Aorta (tissue), 5 donors: ENCODE measurements at regions not wholly inside any gene's neighbourhood (a gene's known extent, or its start where the extent isn't known, plus 50 kb on each side); places are given as distances from the start of the nearest gene placed in this dataset.

Experiments
- ATAC-seq: fragments of 200-7000 bp; cut with Tn5 transposase; one replicate; pipeline ENCODE4 v1.9.1; 2022; ENCODE audit warnings: moderate library complexity; ENCODE audit not compliant: low FRiP score
- DNase-seq, 2 donors: peaks; one replicate each; pipeline ENCODE4 v3.0.0-alpha.2; 2020
- H3K27ac ChIP-seq, 2 donors: one replicate each; pipeline ENCODE4 v1.5.1; 2013; ENCODE audit warnings: low read length in 2 of 2, mild to moderate bottlenecking in 2 of 2, moderate library complexity in 2 of 2, control low read depth in 1 of 2, inconsistent platforms in 1 of 2, low read depth in 1 of 2
- H3K27me3 ChIP-seq, 2 donors: one replicate each; pipeline ENCODE4 v1.6.1; 2013; ENCODE audit warnings: control low read depth in 1 of 2, low read length in 1 of 2, mild to moderate bottlenecking in 1 of 2, moderate library complexity in 1 of 2; ENCODE audit not compliant: insufficient read depth in 2 of 2, control insufficient read depth in 1 of 2
- H3K36me3 ChIP-seq, 2 donors: one replicate each; pipeline ENCODE4 v1.6.1; 2013; ENCODE audit warnings: control low read depth in 1 of 2, low read length in 1 of 2, mild to moderate bottlenecking in 1 of 2; ENCODE audit not compliant: insufficient read depth in 2 of 2, control insufficient read depth in 1 of 2
- H3K4me1 ChIP-seq, 2 donors: one replicate each; pipeline ENCODE4 v1.6.1; 2013; ENCODE audit warnings: low read length in 2 of 2, control low read depth in 1 of 2, mild to moderate bottlenecking in 1 of 2, moderate library complexity in 1 of 2; ENCODE audit not compliant: insufficient read depth in 2 of 2, control insufficient read depth in 1 of 2
- H3K4me3 ChIP-seq, 2 donors: one replicate each; pipeline ENCODE4 v1.5.1; 2013; ENCODE audit warnings: low read length in 2 of 2, control low read depth in 1 of 2, mild to moderate bottlenecking in 1 of 2
- H3K9me3 ChIP-seq: one replicate; pipeline ENCODE4 v1.6.1; 2013; ENCODE audit warnings: mild to moderate bottlenecking, low read length; ENCODE audit not compliant: control insufficient read depth
- WGBS, 2 donors: extraction: QIAGEN DNeasy Blood & Tissue Kit; methylation state at CpG; one replicate each; pipeline ENCODE4 v1.1.7; 2013; 5-methylcytosine and 5-hydroxymethylcytosine counted together
- intact Hi-C, 2 donors: fragments of 100-400 bp; cut with DNase I; formaldehyde crosslinking; loops; one replicate each; pipeline versions ENCODE4 v1.14.2 to v1.15.0; 2022
- donor health status: healthy with polysubstance abuse.
- donor health status: Bipolar disorder and iron deficiency.
- donor health status: DM: no; HTN: no; CAD: no.
- donor health status: DM: no; HTN: no; CAD: no.
- donor health status: DM: yes; HTN: yes; CAD: no.

DNA sequence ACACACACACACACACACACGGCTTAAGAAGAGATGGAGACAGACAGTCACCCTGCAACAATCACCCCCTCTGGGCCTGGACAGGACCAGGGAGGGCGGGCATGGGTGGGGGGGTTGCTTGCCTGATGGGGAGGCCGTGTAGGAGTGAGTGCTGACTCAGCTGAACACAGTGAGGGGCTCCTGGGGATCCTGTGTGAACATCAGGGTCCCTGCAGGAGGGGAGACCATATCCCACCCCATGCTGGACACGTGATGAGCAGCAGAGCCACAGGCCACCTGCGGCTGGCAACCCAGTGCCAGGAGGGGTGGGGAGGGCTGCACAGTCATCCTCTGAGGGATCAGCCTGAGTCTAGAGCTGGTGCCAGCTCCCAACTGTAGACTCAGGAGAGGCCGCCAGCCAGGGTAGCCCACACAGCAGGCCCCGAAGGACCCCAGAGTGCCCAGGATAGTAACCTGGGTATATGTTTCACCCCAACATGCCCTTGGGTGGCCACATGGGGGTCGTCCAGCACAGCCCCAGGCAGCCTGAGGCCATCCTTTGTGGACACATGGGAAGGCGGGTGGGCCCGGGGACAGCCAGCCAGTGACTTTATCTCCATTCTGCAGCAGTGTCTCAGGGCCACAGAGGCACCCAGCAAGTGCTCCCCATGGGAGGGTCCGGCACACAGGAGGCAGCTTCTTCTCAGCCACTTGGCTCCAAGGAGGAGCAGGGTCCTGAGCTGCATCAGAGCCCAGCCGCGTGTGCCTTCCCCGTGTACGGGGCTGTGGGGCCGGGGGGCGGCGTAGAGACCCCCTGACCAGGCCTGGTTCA is 73.7 kb upstream of the SFSWAP start:
- no peaks in the 10 kb centered on the region for H3K27me3 ChIP-seq
- H3K36me3 ChIP-seq = no peaks in the 10 kb centered on the region
- no peak overlapping the region for H3K4me3 ChIP-seq
- intact Hi-C loops = no loop called here
- 68 to 72% methylated on average over 18 of the region's 18 CpGs for WGBS, 2 donors
- H3K9me3 ChIP-seq = no peaks in the 10 kb centered on the region
- no peak for DNase-seq
- no peak overlapping the region for H3K27ac ChIP-seq
- ATAC-seq = no peak
- H3K4me1 ChIP-seq = no peaks in the 10 kb centered on the region

- 62 to 75% methylated on average over 3 of the region's 3 CpGs for WGBS, 2 donors
- ATAC-seq (no peak), DNase-seq (no peak)
- intact Hi-C loops = no loop called here
- H3K9me3 ChIP-seq = no peaks in the 10 kb centered on the region
- H3K27ac ChIP-seq = no peak overlapping the region
- no peaks in the 10 kb centered on the region for H3K36me3 ChIP-seq
- no peak overlapping the region for H3K4me3 ChIP-seq
- no peaks in the 10 kb centered on the region for H3K27me3 ChIP-seq
- no peaks in the 10 kb centered on the region for H3K4me1 ChIP-seq
Observed at GRCh38 chr12:131637986-131638385, 72.9 kb upstream of the SFSWAP start.

GRCh38 chr12:131639270-131639940 is 71.5 kb upstream of the SFSWAP start:
- ATAC-seq (no peak), DNase-seq (no peak)
- Histone ChIP-seq H3K4me3 (no peak overlapping the region), H3K27ac (no peak overlapping the region), H3K27me3 (no peaks in the 10 kb centered on the region), H3K9me3 (no peaks in the 10 kb centered on the region), H3K4me1 (no peaks in the 10 kb centered on the region), H3K36me3 (no peaks in the 10 kb centered on the region)
- 56 to 65% methylated on average over 12 of the region's 12 CpGs for WGBS, 2 donors
- intact Hi-C loops = no loop called here

DNA sequence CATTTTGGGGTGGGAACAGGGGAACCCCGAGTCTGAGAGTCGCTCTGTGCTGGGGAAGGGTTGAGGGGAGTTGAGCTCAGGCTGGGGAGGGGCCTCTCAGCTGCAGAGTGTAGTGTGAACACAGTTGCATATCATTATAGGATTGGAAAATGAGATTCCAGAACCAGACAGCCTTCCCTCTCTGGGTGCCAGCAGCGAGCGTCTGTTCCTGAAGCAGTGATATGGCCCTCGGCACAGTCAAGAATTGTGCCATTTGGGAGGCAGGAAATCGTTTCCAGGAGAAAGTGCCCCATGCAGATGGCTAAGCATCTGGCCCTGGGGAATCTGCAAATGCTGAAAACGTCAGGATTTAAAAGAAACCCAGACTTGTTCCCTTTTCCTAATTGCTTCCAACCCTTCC is 70.4 kb upstream of the SFSWAP start:
- WGBS, 2 donors = 43 to 51% methylated on average over 7 of the region's 7 CpGs
- DNase-seq (no peak), ATAC-seq (no peak)
- no peaks in the 10 kb centered on the region for H3K36me3 ChIP-seq
- no peaks in the 10 kb centered on the region for H3K27me3 ChIP-seq
- no peaks in the 10 kb centered on the region for H3K4me1 ChIP-seq
- H3K4me3 ChIP-seq = no peak overlapping the region
- H3K27ac ChIP-seq = no peak overlapping the region
- no peaks in the 10 kb centered on the region for H3K9me3 ChIP-seq
- intact Hi-C loops = loop anchor here (5.0 kb wide), 1 partner anchor 328 kb away; no protein-coding TSS in a partner anchor

GRCh38 chr12:131641315-131641714 is 69.6 kb upstream of the SFSWAP start:
- WGBS, 2 donors = 70 to 78% methylated on average over 9 of the region's 9 CpGs
- ATAC-seq (no peak), DNase-seq (no peak)
- Histone ChIP-seq H3K9me3 (no peaks in the 10 kb centered on the region), H3K36me3 (no peaks in the 10 kb centered on the region), H3K27me3 (no peaks in the 10 kb centered on the region), H3K27ac (no peak overlapping the region), H3K4me3 (no peak overlapping the region), H3K4me1 (no peaks in the 10 kb centered on the region)
- intact Hi-C loops = loop anchor here (5.0 kb wide), 1 partner anchor 329 kb away; no protein-coding TSS in a partner anchor

GRCh38 chr12:131642101-131642540 is 68.8 kb upstream of the SFSWAP start:
- Histone ChIP-seq H3K4me1 (no peaks in the 10 kb centered on the region), H3K36me3 (no peaks in the 10 kb centered on the region), H3K27ac (no peak overlapping the region), H3K4me3 (no peak overlapping the region), H3K9me3 (no peaks in the 10 kb centered on the region), H3K27me3 (no peaks in the 10 kb centered on the region)
- 72 to 74% methylated on average over 8 of the region's 8 CpGs for WGBS, 2 donors
- intact Hi-C loops = loop anchor here (5.0 kb wide), 1 partner anchor 330 kb away; no protein-coding TSS in a partner anchor
- DNase-seq = no peak
- ATAC-seq = no peak

DNA sequence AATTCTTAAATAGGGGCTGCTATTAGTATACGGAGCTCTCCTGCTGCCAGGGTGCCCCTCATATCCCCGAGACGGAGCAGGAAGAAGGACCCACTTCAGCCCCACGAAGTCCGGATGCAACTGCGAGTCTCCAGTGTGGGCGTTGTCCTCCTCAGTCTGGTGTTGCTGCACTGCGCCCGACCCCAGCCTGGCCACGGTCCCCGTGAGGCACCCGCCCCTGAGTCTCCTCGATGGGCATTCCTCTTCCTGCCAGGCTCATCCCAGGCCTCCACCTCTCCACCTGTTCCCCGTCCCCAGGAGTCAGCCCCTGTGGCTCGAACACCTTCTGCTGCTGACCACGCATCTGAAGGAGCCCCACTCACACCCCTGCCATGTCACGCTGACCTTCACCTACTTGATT is 68.1 kb upstream of the SFSWAP start:
- H3K27ac ChIP-seq = no peak overlapping the region
- H3K4me1 ChIP-seq = no peaks in the 10 kb centered on the region
- H3K4me3 ChIP-seq = no peak overlapping the region
- H3K36me3 ChIP-seq = no peaks in the 10 kb centered on the region
- DNase-seq (no peak), ATAC-seq (no peak)
- WGBS, 2 donors = 90 to 92% methylated on average over 15 to 17 of the region's 17 CpGs
- H3K27me3 ChIP-seq = no peaks in the 10 kb centered on the region
- intact Hi-C loops = loop anchor here (5.0 kb wide), 1 partner anchor 330 kb away; no protein-coding TSS in a partner anchor
- H3K9me3 ChIP-seq = no peaks in the 10 kb centered on the region

GRCh38 chr12:131643631-131644452 is 67.0 kb upstream of the SFSWAP start:
- H3K4me3 ChIP-seq = no peak overlapping the region
- no peaks in the 10 kb centered on the region for H3K4me1 ChIP-seq
- ATAC-seq (no peak), DNase-seq (no peak)
- intact Hi-C loops = loop anchor here (5.0 kb wide), 1 partner anchor 332 kb away; no protein-coding TSS in a partner anchor
- no peaks in the 10 kb centered on the region for H3K36me3 ChIP-seq
- H3K27me3 ChIP-seq = no peaks in the 10 kb centered on the region
- WGBS, 2 donors = 35 to 41% methylated on average over 7 of the region's 7 CpGs
- H3K27ac ChIP-seq = no peak overlapping the region
- no peaks in the 10 kb centered on the region for H3K9me3 ChIP-seq
